HG02943 (cell line): ENCODE measurements at regions not wholly inside any gene's neighbourhood (a gene's known extent, or its start where the extent isn't known, plus 50 kb on each side); places are given as distances from the start of the nearest gene placed in this dataset.
"Not testable (repeated sequence)": the region's sequence is repeated elsewhere in the genome, so short reads cannot be mapped to it uniquely, and the experiment has no call there.

Experiments used
- ATAC-seq: cut with Tn5 transposase; IDR thresholded peaks from one replicate; pipeline ENCODE4 v1.9.1; 2021; ENCODE audit warnings: mild to moderate bottlenecking, low read depth, moderate library complexity; ENCODE audit not compliant: unreplicated experiment

- ATAC-seq = no peak
These were observed 249.1 kb downstream of the LRIG3 start for GRCh38 chr12:58671196-58671595.

GRCh38 chr12:58673021-58673420 lies 247.3 kb downstream of the LRIG3 start:
- no peak for ATAC-seq

- not testable (repeated sequence) for ATAC-seq
These were observed 242.5 kb downstream of the LRIG3 start for GRCh38 chr12:58677833-58678232.

- ATAC-seq = no peak
These were observed 241.6 kb downstream of the LRIG3 start for GRCh38 chr12:58678753-58679152.

DNA sequence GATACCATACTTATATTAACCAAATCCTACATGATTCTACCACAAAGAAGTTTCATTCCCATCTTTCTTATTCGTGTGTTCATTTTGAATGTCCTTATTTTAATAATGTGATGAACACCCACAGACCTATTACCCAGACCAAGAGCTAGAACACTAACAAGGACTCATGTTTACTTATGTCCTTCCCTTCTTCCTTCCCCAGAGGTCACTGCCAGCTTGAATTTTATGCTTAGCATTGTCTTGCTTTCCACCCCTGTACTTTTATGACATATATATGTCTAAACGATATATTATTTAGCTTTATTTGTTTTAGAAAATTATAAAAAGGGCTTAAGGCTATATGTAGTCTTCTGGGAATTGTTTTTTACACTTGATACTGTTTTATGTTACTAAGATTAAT lies 238.6 kb downstream of the LRIG3 start:
- ATAC-seq = no peak

GRCh38 chr12:58695263-58695662 lies 225.0 kb downstream of the LRIG3 start:
- no peak for ATAC-seq

DNA sequence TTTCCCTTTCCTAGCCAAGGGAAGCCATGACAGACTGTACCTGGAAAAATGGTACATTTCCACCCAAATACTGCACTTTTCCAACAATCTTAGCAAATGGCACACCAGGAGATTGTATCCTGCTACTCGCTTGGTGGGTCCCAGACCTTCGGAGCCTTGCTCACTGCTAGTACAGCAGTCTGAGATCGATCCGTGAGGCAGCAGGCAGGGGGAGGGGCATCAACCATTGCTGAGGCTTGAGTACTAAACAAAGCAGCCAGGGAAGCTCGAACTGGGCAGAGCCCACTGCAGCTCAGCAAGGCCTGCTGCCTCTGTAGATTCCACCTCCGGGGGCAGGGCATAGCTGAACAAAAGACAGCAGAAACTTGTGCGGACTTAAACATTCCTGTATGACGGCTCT lies 218.8 kb downstream of the LRIG3 start:
- ATAC-seq = no peak

- no peak for ATAC-seq
These were observed 216.4 kb downstream of the LRIG3 start for GRCh38 chr12:58703866-58704265.

DNA sequence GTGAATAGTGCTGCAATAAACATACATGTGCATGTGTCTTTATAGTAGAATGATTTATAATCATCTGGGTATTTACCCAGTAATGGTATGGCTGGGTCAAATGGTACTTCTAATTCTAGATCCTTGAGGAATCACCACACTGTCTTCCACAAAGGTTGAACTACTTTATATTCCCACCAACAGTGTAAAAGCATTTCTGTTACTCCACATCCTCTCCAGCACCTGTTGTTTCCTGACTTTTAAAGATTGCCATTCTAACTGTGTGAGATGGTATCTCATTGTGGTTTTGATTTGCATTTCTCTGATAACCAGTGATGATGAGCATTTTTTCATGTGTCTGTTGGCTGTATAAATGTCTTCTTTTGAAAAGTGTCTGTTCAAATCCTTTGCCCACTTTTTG lies 215.5 kb downstream of the LRIG3 start:
- ATAC-seq = not testable (repeated sequence)

DNA sequence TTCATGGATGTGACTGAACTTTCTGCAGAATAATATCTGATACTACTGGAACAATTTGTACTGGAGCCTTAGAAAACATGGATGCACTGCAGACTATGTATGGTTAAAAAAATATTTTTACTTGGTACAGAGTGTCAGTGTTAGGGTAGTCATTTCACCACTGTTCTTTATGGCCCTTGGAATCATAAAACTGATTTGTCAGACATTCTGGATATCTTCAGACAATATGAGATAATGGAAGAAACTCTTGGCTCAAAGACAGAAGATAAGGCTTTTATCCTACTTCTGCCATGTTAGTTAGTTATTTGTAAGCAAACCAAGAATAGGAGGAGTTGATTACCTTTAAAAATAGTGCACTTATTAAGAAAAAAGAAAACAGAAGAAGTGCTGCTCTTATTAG lies 209.4 kb downstream of the LRIG3 start:
- no peak for ATAC-seq

DNA sequence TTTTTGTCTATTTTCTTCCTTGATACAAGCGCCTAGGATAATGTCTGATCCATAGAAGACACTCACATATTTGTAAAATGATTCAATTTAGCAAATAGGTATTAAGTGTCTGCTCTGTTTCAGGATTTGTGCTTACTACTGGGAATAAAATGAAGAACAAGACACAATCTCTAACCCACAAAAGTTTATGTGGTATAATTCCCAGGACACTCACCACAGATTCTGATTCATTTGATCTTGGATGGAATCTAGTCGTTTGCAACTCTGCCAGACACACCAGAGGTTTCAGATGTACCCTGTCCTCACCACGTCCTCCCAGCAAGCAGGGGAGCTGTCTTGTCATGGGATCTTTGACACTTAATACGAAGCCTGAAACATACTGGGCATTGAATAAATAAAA lies 208.3 kb downstream of the LRIG3 start:
- ATAC-seq = no peak

- ATAC-seq = no peak
These were observed 207.3 kb downstream of the LRIG3 start for GRCh38 chr12:58712976-58713375.

- no peak for ATAC-seq
These were observed 201.1 kb downstream of the LRIG3 start for GRCh38 chr12:58719161-58719560.

- ATAC-seq = no peak
These were observed 199.9 kb downstream of the LRIG3 start for GRCh38 chr12:58720421-58720820.

DNA sequence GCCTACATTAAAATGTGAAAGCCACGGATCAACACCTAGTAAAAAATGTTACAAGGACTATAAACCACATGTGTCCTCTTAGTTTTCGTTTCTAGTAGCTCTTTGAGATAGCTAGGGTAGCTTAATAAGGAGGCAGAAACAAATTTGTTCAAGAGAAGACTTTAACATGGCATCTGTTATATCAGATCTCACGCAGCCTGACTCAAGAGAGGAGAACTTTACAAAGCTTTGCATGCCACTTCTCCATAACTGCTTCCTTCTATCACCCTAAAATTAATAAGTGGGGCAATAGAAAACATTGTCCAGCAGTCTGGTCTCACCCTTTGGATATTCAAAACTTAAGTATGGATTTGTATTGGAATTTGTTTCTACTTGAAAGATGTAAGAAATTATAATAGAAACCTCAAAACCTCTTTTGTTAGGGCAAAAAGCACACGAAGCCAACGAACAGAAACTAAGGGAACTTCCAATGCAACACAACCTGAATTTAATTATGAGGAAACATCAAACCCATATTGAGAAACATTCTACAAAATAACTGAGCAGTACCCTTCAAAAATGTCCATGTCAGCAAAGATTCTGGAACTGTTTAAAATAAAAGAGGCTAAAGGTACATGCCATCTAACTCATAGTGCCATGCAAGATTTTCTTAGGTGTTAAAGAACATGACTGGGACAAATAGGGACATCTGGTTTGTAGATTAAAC lies 194.8 kb downstream of the LRIG3 start:
- no peak for ATAC-seq

- ATAC-seq = no peak
These were observed 192.8 kb downstream of the LRIG3 start for GRCh38 chr12:58727521-58727920.

- ATAC-seq = no peak
These were observed 191.9 kb downstream of the LRIG3 start for GRCh38 chr12:58728397-58728796.

DNA sequence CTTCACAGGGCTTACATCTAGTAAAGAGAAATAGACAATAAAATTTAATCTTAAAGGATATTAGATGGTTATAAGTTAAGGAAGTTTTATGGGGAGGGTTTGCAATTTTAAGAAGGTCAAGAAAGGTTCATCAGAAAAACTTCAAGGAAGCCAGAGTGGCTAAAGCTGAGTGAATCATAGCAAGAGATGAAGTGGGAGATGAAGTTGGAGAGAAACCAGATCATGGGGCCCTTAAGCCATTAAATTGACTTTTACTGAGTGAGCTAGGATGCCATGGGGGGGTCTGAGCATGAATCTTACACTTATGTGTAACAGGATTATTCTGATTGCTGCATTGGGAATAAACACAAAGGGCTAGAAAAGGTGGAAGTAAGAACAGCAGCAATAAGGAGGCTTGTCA lies 189.2 kb downstream of the LRIG3 start:
- no peak for ATAC-seq

DNA sequence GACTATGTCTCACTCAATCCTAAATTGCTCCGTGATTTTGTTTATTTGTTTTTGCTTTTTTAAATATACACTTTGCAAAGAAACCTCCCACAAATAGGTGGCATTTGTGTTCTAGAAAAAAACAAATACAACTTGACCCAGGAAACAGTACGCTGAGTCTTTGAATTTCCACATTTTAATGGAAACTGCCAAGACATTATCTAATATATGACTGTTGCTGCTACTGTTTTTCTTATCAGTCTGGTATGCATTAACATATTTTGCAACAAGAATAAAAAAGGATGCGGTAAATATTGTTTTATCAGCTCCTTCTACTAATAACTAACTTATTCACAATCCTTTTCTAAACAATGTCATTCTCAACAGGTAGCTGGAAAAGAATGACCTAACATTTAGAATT lies 187.4 kb downstream of the LRIG3 start:
- ATAC-seq = no peak

GRCh38 chr12:58741226-58741625 lies 179.1 kb downstream of the LRIG3 start:
- no peak for ATAC-seq

DNA sequence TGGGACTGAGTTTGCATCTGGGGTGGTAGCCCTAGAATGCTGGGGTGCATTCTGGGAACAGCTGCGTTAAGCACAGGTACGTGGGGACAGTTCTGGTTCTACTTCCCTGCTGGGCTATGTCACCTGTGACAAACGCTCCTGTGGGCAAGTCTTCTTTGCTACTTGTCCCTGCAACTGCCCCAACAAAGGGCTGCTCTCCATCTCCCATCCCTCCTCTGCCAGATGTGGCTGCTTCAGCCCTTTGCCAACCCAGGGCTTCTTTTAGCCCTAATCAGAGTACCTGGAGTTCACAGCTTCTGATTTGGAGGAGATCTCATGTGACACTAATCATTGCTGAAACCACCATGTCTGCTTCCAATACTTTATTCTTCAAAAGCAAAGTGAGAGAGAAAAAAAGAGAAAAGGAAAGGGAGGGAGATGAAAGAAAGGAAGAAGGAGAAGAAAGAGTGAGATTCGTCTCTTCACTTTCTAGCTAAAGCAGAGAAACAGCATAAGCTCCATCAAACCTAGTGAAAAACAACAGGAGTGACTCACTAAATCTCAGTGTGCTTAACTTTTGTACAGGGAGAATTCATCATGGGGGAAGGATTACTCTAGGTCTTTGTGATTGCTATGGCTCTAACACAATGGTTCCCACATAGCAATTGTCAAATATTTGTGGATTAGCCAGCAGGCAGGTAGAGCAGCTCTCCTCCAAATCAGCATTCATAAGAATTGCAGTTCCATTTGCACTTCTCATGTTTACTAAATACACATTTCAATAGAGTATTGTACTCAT lies 174.8 kb downstream of the LRIG3 start:
- ATAC-seq = no peak

DNA sequence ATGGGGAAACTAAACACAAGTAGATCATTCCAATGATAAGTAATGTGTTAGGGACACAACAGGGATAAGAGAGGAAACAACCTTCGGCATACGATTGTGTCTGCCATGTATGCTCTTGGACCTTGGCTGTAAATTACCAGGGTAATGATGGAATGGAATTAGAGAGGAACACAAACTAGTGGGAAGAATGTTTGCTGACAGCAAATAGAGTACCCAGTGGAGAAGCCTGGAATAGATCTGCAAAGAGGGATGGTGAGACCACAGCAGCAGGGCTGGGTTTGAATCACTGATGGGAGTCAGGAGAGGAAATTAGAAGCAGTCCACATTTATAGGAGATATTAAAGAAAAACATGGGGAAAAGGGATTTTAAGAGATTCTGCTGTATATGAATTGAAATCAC lies 172.8 kb downstream of the LRIG3 start:
- no peak for ATAC-seq
